Right ventricle myocardium superior (tissue), 1 donor: ENCODE measurements at regions not wholly inside any gene's neighbourhood (a gene's known extent, or its start where the extent isn't known, plus 50 kb on each side); places are given as distances from the start of the nearest gene placed in this dataset.
"Not testable (repeated sequence)": the region's sequence is repeated elsewhere in the genome, so short reads cannot be mapped to it uniquely, and the experiment has no call there.

Experiments
- ATAC-seq: fragments of 200-7000 bp; cut with Tn5 transposase; one replicate; pipeline ENCODE4 v1.9.1; 2020; ENCODE audit warnings: mild to moderate bottlenecking; ENCODE audit not compliant: poor library complexity
- DNase-seq: peaks from one replicate; pipeline ENCODE4 v3.0.0-alpha.2; 2020
- intact Hi-C: fragments of 100-400 bp; cut with DNase I; formaldehyde crosslinking; loops from one replicate; pipeline ENCODE4 v1.11.2; 2022
- donor health status: DM: no; HTN: yes; CAD: no; lungs with severe emphysema.

- no peak for ATAC-seq
- no peak for DNase-seq
- intact Hi-C loops = no loop called here
Measured at GRCh38 chr3:81851176-81851575, 89.7 kb upstream of the GBE1 start.

- no peak for ATAC-seq
- DNase-seq = no peak
- intact Hi-C loops = no loop called here
Measured at GRCh38 chr3:81846988-81847387, 85.5 kb upstream of the GBE1 start.

- DNase-seq (no peak), ATAC-seq (peak; percentile 42)
- intact Hi-C loops = no loop called here
Measured at GRCh38 chr3:81841540-81841939, 80.1 kb upstream of the GBE1 start.

GRCh38 chr3:81839504-81840094 is 78.2 kb upstream of the GBE1 start:
- intact Hi-C loops = no loop called here
- peak; percentile 51 for ATAC-seq
- no peak for DNase-seq

- intact Hi-C loops = no loop called here
- ATAC-seq = peak; percentile 44
Measured at GRCh38 chr3:81838457-81838856, 77.0 kb upstream of the GBE1 start.

GRCh38 chr3:81837071-81837593 is 75.7 kb upstream of the GBE1 start:
- DNase-seq = no peak
- ATAC-seq = no peak
- intact Hi-C loops = no loop called here

More at GRCh38 chr3:81838457-81838856, 77.0 kb upstream of the GBE1 start:
- no peak for DNase-seq

GRCh38 chr3:81829937-81830336 is 68.5 kb upstream of the GBE1 start:
- DNase-seq (no peak), ATAC-seq (no peak)

GRCh38 chr3:81829272-81829671 is 67.8 kb upstream of the GBE1 start:
- ATAC-seq, intact Hi-C loops: not testable (repeated sequence)
- DNase-seq = peak; percentile 50

More at GRCh38 chr3:81829937-81830336, 68.5 kb upstream of the GBE1 start:
- intact Hi-C loops = no loop called here

- no peak for DNase-seq
Measured at GRCh38 chr3:81823882-81824395, 62.5 kb upstream of the GBE1 start.

GRCh38 chr3:81823086-81823485 is 61.6 kb upstream of the GBE1 start:
- DNase-seq = no peak
- ATAC-seq = peak; percentile 58
- intact Hi-C loops = no loop called here

More at GRCh38 chr3:81823882-81824395, 62.5 kb upstream of the GBE1 start:
- intact Hi-C loops = no loop called here
- peak; percentile 91 for ATAC-seq

GRCh38 chr3:81816473-81817250 is 55.2 kb upstream of the GBE1 start:
- no peak for DNase-seq
- intact Hi-C loops = no loop called here
- peak; percentile 52 for ATAC-seq

- DNase-seq, intact Hi-C loops, ATAC-seq: not testable (repeated sequence)
Measured at GRCh38 chr3:81812098-81812497, 50.7 kb upstream of the GBE1 start.
